IMR-90 (cell line): ENCODE measurements at regions not wholly inside any gene's neighbourhood (a gene's known extent, or its start where the extent isn't known, plus 50 kb on each side); places are given as distances from the start of the nearest gene placed in this dataset.

Experiments used
- ATAC-seq: fragments of 200-7000 bp; cut with Tn5 transposase; 2 replicates; pipeline ENCODE4 v1.9.1; 2020; ENCODE audit warnings: low read depth, mild to moderate bottlenecking, moderate library complexity
- BruUV-seq: library from RNA; stranded (reverse); fragments of 400-500 nt; replicated peaks from 2 replicates; lab custom pipeline; 2021; lab: Mats Ljungman, UMichigan
- CTCF ChIA-PET: fragments of 300-600 bp; formaldehyde crosslinking; extraction: SDS; loops from one replicate; lab custom pipeline; 2021; ENCODE audit warnings: antibody characterized with exemption; lab: Yijun Ruan, JAX
- POLR2A ChIA-PET: fragments of 300-600 bp; sonication (Branson Sonifier 250); formaldehyde crosslinking; loops from one replicate; lab custom pipeline; 2022; ENCODE audit warnings: antibody characterized with exemption; ENCODE audit not compliant: unreplicated experiment; lab: Charles Lee
- DNase-seq: peaks from one replicate; pipeline ENCODE4 v3.0.0; 2013
- H2AFZ ChIP-seq: replicated peaks from 2 replicates; pipeline ENCODE3; 2013; ENCODE audit warnings: low read length, mild to moderate bottlenecking; ENCODE audit not compliant: poor library complexity
- H2AK5ac ChIP-seq: 2 replicates; pipeline ENCODE4 v1.6.1; 2013; ENCODE audit warnings: low read depth, low read length, inconsistent platforms
- H2AK9ac ChIP-seq: replicated peaks from 2 replicates; pipeline ENCODE3; 2013; ENCODE audit warnings: mild to moderate bottlenecking, low read depth, low read length, moderate library complexity; ENCODE audit not compliant: poor library complexity
- H2BK120ac ChIP-seq: 2 replicates; pipeline ENCODE4 v1.6.1; 2013; ENCODE audit warnings: low read depth, low read length, inconsistent platforms
- H2BK15ac ChIP-seq: 3 replicates; pipeline ENCODE4 v1.6.1; 2013; ENCODE audit warnings: low read depth, low read length, inconsistent platforms
- H2BK20ac ChIP-seq: 2 replicates; pipeline ENCODE4 v1.6.1; 2013; ENCODE audit warnings: low read depth, mild to moderate bottlenecking, inconsistent platforms, low read length, moderate library complexity
- H2BK5ac ChIP-seq: 2 replicates; pipeline ENCODE4 v1.6.1; 2013; ENCODE audit warnings: mild to moderate bottlenecking, low read depth, low read length, inconsistent platforms; ENCODE audit not compliant: poor library complexity, severe bottlenecking
- H3K14ac ChIP-seq: replicated peaks from 2 replicates; pipeline ENCODE4 v1.6.1; 2013; ENCODE audit warnings: low read depth, low read length, inconsistent platforms
- H3K18ac ChIP-seq: 2 replicates; pipeline ENCODE4 v1.6.1; 2013; ENCODE audit warnings: low read depth, low read length, control low read depth
- H3K23ac ChIP-seq: 2 replicates; pipeline ENCODE4 v1.6.1; 2013; ENCODE audit warnings: low read depth, low read length, inconsistent platforms
- H3K27ac ChIP-seq: 2 replicates; pipeline ENCODE4 v1.5.1; 2013; ENCODE audit warnings: mild to moderate bottlenecking, control low read depth, low read length; ENCODE audit not compliant: insufficient read depth
- H3K27me3 ChIP-seq: 2 replicates; pipeline ENCODE4 v1.6.1; 2013; ENCODE audit warnings: low read length; ENCODE audit not compliant: control insufficient read depth, insufficient read depth
- H3K36me3 ChIP-seq: 2 replicates; pipeline ENCODE4 v1.6.1; 2013; ENCODE audit warnings: low read length, mixed read lengths; ENCODE audit not compliant: control insufficient read depth, insufficient read depth
- H3K4ac ChIP-seq: 2 replicates; pipeline ENCODE4 v1.6.1; 2013; ENCODE audit warnings: low read depth, low read length, inconsistent platforms
- H3K4me1 ChIP-seq: 2 replicates; pipeline ENCODE4 v1.6.1; 2013; ENCODE audit warnings: low read length, mixed read lengths; ENCODE audit not compliant: control insufficient read depth, insufficient read depth
- H3K4me2 ChIP-seq: 2 replicates; pipeline ENCODE4 v1.6.1; 2013; ENCODE audit warnings: low read depth, mild to moderate bottlenecking, control low read depth, low read length, moderate library complexity
- H3K4me3 ChIP-seq: 2 replicates; pipeline ENCODE4 v1.5.1; 2013; ENCODE audit warnings: low read depth, mild to moderate bottlenecking, control low read depth, low read length, moderate library complexity; ENCODE audit not compliant: insufficient read depth
- H3K56ac ChIP-seq: 2 replicates; pipeline ENCODE4 v1.6.1; 2013; ENCODE audit warnings: low read length, inconsistent platforms; ENCODE audit not compliant: insufficient read depth; ENCODE audit errors: extremely low read depth
- H3K79me1 ChIP-seq, 2 experiments: 2 replicates each; pipeline ENCODE4 v1.6.1; 2013; ENCODE audit warnings: low read length in 2 of 2, inconsistent platforms in 1 of 2, low read depth in 1 of 2
- H3K9ac ChIP-seq: 2 replicates; pipeline ENCODE4 v1.6.1; 2013; ENCODE audit warnings: low read depth, low read length, control low read depth
- H3K9me1 ChIP-seq: 2 replicates; pipeline ENCODE4 v1.6.1; 2013; ENCODE audit warnings: low read length, inconsistent platforms; ENCODE audit not compliant: insufficient read depth
- H3K9me3 ChIP-seq: 2 replicates; pipeline ENCODE4 v1.6.1; 2013; ENCODE audit warnings: low read length; ENCODE audit not compliant: control insufficient read depth, insufficient read depth
- H4K20me1 ChIP-seq: 2 replicates; pipeline ENCODE4 v1.6.1; 2013; ENCODE audit warnings: low read length, inconsistent platforms; ENCODE audit not compliant: insufficient read depth
- H4K5ac ChIP-seq: 2 replicates; pipeline ENCODE4 v1.6.1; 2013; ENCODE audit warnings: mild to moderate bottlenecking, low read depth, low read length, control low read depth
- H4K8ac ChIP-seq, 2 experiments: 2 replicates each; pipeline ENCODE4 v1.6.1; 2013; ENCODE audit warnings: low read depth in 2 of 2, low read length in 2 of 2, control low read depth in 1 of 2, inconsistent platforms in 1 of 2
- H4K91ac ChIP-seq: 2 replicates; pipeline ENCODE4 v1.6.1; 2013; ENCODE audit warnings: low read depth, low read length, inconsistent platforms; ENCODE audit not compliant: insufficient read depth
- CEBPB ChIP-seq: IDR thresholded peaks from 2 replicates; pipeline ENCODE4 v1.6.1; 2012; ENCODE audit warnings: low read depth, low read length, improper control_type of control experiment
- FOS ChIP-seq: fragments of 150-350 bp; IDR thresholded peaks from 2 replicates; pipeline ENCODE4 v1.6.1; 2016; ENCODE audit warnings: low read depth, low read length
- MAFK ChIP-seq: IDR thresholded peaks from 2 replicates; pipeline ENCODE4 v1.6.1; 2012; ENCODE audit warnings: low read depth, low read length, improper control_type of control experiment
- WGBS, 2 experiments: methylation state at CpG; one replicate each; pipeline versions ENCODE4 v1.1.5 to v1.1.7; 2013; ENCODE audit warnings: missing lambda C conversion rate in 2 of 2; ENCODE audit not compliant: insufficient read length in 1 of 2; ENCODE audit errors: extremely low coverage in 2 of 2; 5-methylcytosine and 5-hydroxymethylcytosine counted together
- dilution Hi-C: fragments of 300-500 bp; cut with HindIII; formaldehyde crosslinking; loops from one replicate; pipeline ENCODE4 v1.14.3; 2018; ENCODE audit warnings: low sequenced_read_pairs; ENCODE audit not compliant: unreplicated experiment
- in situ Hi-C: fragments of 300-500 bp; cut with MboI; formaldehyde crosslinking; loops from 3 replicates; pipeline ENCODE4 v1.14.3; 2019; ENCODE audit warnings: low sequenced_read_pairs, inconsistent platforms, mixed read lengths
- intact Hi-C: fragments of 100-400 bp; cut with micrococcal nuclease; formaldehyde crosslinking; loops from 2 replicates; pipeline ENCODE4 v1.10.0; 2022
- TF ChIP-seq, protein P1 (sequence below): conservative IDR thresholded peaks from 2 replicates; pipeline ENCODE4 v1.5.1; 2012; ENCODE audit warnings: mild to moderate bottlenecking, low read depth, low read length, improper control_type of control experiment

DNA sequence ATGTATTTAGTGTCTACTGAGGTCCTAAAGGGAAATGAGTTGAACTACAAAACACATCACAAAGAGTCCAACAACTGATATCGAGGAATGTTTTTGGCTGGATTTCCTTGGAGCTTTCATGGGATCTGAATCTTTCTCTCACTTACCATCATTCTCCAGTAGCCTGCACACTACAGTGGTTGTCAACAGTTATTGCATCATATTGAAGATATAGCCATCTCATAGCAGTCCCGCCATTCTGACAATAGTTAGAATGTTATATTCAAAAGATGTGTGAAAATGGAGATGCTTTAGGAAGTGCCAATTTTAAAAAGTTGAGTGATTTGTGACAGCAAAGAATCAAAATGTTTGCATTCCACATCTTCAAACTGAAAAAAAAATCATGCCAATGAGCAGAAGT, 186.8 kb downstream of the DSC3 start:
- BruUV-seq: no TSS peak
- H3K4me1 ChIP-seq: no peaks in the 10 kb centered on the region
- H3K56ac ChIP-seq: no peak overlapping the region
- no peak overlapping the region for H3K4ac ChIP-seq
- no CpG with 5 or more reads among the region's 2 CpGs for WGBS, 2 experiments
- no peaks in the 10 kb centered on the region for H4K20me1 ChIP-seq
- no peaks in the 10 kb centered on the region for H3K36me3 ChIP-seq
- H2BK15ac ChIP-seq: no peak overlapping the region
- dilution Hi-C loops: no loop called here
- in situ Hi-C loops: no loop called here
- no peak overlapping the region for H2BK120ac ChIP-seq
- no peaks in the 10 kb centered on the region for H3K27me3 ChIP-seq
- no peaks in the 10 kb centered on the region; the same call in 1 of the 2 replicates for H3K9me3 ChIP-seq
- intact Hi-C loops: no loop called here
- H4K91ac ChIP-seq: no peak overlapping the region
- H3K4me3 ChIP-seq: no peak overlapping the region
- H4K8ac ChIP-seq: no peak overlapping the region
- H2BK20ac ChIP-seq: no peak overlapping the region
- H2BK5ac ChIP-seq: no peak overlapping the region
- no peak overlapping the region for H4K5ac ChIP-seq
- no peak overlapping the region for H3K14ac ChIP-seq
- H3K9ac ChIP-seq: no peak overlapping the region
- no peak overlapping the region for H2AK5ac ChIP-seq
- ChIA-PET CTCF (no interaction called here), POLR2A (no interaction called here)
- H2AFZ ChIP-seq: no peak overlapping the region
- TF ChIP-seq, protein P1, sequence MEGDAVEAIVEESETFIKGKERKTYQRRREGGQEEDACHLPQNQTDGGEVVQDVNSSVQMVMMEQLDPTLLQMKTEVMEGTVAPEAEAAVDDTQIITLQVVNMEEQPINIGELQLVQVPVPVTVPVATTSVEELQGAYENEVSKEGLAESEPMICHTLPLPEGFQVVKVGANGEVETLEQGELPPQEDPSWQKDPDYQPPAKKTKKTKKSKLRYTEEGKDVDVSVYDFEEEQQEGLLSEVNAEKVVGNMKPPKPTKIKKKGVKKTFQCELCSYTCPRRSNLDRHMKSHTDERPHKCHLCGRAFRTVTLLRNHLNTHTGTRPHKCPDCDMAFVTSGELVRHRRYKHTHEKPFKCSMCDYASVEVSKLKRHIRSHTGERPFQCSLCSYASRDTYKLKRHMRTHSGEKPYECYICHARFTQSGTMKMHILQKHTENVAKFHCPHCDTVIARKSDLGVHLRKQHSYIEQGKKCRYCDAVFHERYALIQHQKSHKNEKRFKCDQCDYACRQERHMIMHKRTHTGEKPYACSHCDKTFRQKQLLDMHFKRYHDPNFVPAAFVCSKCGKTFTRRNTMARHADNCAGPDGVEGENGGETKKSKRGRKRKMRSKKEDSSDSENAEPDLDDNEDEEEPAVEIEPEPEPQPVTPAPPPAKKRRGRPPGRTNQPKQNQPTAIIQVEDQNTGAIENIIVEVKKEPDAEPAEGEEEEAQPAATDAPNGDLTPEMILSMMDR: no peak
- TF ChIP-seq CEBPB: peak; percentile 59
- TF ChIP-seq FOS: no peak
- TF ChIP-seq MAFK: no peak
- ATAC-seq (no peak), DNase-seq (no peak)
- no peak overlapping the region for H3K23ac ChIP-seq
- no peak overlapping the region for H3K27ac ChIP-seq
- H2AK9ac ChIP-seq: no peak overlapping the region
- H3K79me1 ChIP-seq: no peaks in the 10 kb centered on the region
- no peak overlapping the region for H3K4me2 ChIP-seq
- H3K18ac ChIP-seq: no peak overlapping the region
- H3K9me1 ChIP-seq: no peaks in the 10 kb centered on the region
